Gastroesophageal sphincter (tissue), 3 donors: ENCODE measurements at regions not wholly inside any gene's neighbourhood (a gene's known extent, or its start where the extent isn't known, plus 50 kb on each side); places are given as distances from the start of the nearest gene placed in this dataset.

ENCODE experiments used
- CTCF ChIP-seq, 4 experiments: fragments of 200-600 bp in 2 of 4; fragments of 450-650 bp in 2 of 4; sonication (generic) in 1 of 4; IDR thresholded peaks; one replicate each; pipeline ENCODE4 v1.5.1; 2017 to 2019; ENCODE audit warnings: antibody characterized with exemption in 4 of 4, mild to moderate bottlenecking in 2 of 4, moderate library complexity in 2 of 4
- POLR2A ChIP-seq, 2 donors: fragments of 450-650 bp; IDR thresholded peaks; one replicate each; pipeline ENCODE4 v1.6.1; 2017; ENCODE audit warnings: antibody characterized with exemption in 2 of 2, mild to moderate bottlenecking in 2 of 2, moderate library complexity in 1 of 2
- POLR2AphosphoS5 ChIP-seq: sonication (generic); formaldehyde crosslinking; IDR thresholded peaks from one replicate; pipeline ENCODE4 v1.6.1; 2017; ENCODE audit warnings: antibody characterized with exemption

GRCh38 chr4:154120690-154121345 is 331.9 kb upstream of the SFRP2 start:
- TF ChIP-seq POLR2A (IDR thresholded peaks at IDR 0.05), result no peak
- TF ChIP-seq CTCF (IDR thresholded peaks at IDR 0.05), result no peak
- TF ChIP-seq POLR2AphosphoS5, result no peak
